Stimulated activated CD4-positive, alpha-beta T cell treated with anti-CD3 and anti-CD28 coated beads, Interleukin-1b, Interleukin-23, amount 100 ng/mL, for 4 hours (primary cell): ENCODE measurements at regions not wholly inside any gene's neighbourhood (a gene's known extent, or its start where the extent isn't known, plus 50 kb on each side); places are given as distances from the start of the nearest gene placed in this dataset.
"Not testable (repeated sequence)": the region's sequence is repeated elsewhere in the genome, so short reads cannot be mapped to it uniquely, and the experiment has no call there.

Source experiments
- DNase-seq, 2 donors: peaks; one replicate each; pipeline ENCODE4 v3.0.0-alpha.2; 2020; ENCODE audit warnings: low read depth in 2 of 2

GRCh38 chrX:45992402-45993123 is 552.7 kb downstream of the ZNF674 start:
- DNase-seq, result no peak

DNA sequence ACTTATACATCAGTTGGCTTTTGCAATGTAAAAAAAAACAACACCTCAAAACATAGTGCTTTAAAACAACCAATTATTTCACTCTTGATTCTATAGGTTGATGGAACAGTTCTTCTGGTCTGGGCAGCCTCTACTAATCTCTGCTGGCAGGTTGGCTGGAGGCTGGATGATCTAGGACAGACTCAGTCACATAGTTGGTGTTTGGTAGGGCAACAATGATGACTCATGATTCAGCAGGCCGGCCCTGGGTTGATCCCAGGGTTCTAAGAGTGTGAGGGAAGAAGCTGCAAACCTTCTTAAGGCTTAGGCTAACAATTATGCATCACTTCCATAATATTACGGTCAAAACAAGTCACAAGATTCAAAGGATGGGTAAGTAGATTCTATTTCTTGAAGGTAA is 558.2 kb downstream of the ZNF674 start:
- no peak for DNase-seq

DNA sequence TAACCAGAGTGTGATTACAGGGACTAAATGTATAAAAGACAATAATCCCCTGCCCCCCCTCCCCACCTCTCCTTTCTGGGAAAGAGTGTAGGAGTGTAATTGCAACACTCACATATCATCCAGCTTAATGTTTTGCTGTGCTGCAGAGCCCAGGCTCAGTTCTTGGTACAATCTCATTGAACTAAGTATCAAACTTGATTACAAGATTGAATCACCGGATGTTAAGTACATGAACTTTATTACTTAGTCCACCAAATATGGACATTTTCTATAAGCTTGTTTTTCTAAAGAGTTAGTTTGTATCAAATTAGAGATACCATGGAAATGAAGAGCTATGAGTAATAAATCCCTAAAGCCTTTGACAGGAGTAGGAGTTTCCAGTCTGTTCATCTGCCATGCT is 559.1 kb downstream of the ZNF674 start:
- DNase-seq, result no peak

DNA sequence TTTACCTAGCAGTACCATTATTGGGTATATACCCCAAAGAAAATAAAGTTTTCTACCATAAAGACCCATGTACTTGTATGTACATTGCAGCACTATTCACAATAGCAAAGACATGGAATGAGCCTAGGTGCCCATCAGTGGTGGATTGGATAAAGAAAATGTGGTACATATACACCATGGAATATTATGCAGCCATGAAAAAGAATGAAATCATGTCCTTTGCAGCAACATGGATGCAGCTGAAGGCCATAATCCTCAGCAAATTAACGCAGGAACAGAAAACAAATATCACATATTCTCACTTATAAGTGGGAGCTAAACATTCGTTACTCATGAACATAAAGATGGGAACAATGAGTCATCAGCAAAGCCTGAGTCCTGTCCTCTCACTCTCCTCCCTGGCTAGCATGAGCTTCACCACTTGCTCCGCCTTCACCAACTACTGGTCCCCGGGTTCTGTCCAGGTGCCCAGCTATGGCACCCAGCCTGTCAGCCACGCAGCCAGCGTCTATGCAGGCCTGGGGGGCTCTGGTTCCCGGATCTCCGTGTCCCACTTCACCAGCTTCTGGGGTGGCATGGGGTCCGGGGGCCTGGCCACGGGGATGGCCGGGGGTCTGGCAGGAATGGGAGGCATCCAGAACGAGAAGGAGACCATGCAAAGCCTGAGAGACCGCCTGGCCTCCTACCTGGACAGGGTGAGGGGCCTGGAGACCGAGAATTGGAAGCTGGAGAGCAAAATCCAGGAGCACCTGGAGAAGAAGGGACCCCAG is 562.1 kb downstream of the ZNF674 start:
- not testable (repeated sequence) for DNase-seq

GRCh38 chrX:45980726-45981125 is 564.5 kb downstream of the ZNF674 start:
- DNase-seq, result no peak

DNA sequence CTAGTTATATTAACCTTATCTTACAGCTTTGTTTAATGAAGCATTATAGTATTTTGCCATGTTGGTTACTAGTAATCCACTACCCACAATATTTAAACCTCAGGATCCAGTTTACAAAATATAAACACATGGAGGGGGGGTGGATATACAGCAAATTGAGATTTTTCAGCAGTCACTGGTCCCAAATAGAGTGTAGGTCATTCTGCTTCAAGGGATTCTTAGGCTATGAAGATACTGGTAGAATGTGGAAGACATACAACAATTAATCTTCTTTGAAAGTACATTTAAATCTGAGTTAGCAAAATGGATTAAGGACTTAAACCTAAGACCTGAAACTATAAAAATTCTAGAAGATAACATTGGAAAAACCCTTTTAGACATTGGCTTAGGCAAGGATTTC is 569.6 kb downstream of the ZNF674 start:
- DNase-seq, result no peak

GRCh38 chrX:45972636-45973035 is 572.6 kb downstream of the ZNF674 start:
- DNase-seq, result no peak

GRCh38 chrX:45959567-45959966 is 585.7 kb downstream of the ZNF674 start:
- no peak for DNase-seq

DNA sequence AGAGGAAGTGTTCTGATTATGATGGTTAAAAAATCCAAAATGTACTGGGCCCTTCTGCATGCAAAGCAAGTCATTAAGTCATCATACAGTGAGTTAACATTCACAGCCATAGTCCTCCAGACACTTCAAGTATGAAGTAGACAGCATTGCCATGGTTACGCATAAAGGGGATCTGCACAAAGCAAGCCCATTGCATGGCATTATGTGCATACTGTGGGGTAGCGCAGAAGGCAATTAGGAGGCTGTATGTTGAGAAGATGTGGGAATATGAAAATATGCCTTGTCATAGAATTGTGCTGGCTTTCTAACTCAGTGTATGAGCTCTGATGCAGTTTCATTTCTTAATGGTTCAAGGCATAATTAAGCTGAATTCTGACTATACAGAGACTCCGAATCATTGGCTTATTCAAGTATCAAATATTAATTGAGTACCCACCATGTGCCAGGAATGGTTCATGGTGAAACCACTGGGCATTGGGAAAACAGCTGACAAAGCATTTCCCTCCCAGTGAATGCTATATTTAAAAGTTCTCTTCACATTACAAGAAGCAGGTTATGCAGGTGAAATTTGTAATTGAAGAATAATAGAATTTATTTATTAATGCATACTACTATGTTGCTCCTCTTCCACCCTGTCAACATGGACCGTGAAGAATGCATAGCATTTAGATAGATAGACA is 588.9 kb downstream of the ZNF674 start:
- DNase-seq, result no peak

DNA sequence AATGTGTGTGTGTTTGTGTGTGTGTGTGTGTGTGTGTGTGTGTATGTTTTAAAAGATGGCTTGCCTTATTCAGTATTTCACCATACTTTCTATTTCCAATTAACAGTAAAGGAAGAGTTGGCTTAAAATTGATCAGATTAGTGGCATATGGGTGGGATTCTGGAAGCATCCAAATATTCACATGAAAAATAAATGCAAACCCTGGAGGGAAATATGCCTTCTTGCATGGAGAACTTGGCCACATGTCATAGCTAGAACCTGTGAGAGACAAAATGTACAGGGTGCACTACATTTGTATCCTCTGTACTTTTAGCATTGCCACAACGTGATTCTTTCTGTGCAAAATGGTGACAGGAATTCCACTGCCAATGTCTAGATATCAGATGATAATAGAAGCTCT is 589.6 kb downstream of the ZNF674 start:
- DNase-seq, result no peak

GRCh38 chrX:45954026-45954425 is 591.2 kb downstream of the ZNF674 start:
- no peak for DNase-seq

- no peak for DNase-seq
These were observed 593.2 kb downstream of the ZNF674 start for GRCh38 chrX:45952030-45952429.

- DNase-seq, result no peak
These were observed 609.8 kb downstream of the ZNF674 start for GRCh38 chrX:45935408-45935807.

- no peak for DNase-seq
These were observed 632.9 kb downstream of the ZNF674 start for GRCh38 chrX:45912316-45912715.

DNA sequence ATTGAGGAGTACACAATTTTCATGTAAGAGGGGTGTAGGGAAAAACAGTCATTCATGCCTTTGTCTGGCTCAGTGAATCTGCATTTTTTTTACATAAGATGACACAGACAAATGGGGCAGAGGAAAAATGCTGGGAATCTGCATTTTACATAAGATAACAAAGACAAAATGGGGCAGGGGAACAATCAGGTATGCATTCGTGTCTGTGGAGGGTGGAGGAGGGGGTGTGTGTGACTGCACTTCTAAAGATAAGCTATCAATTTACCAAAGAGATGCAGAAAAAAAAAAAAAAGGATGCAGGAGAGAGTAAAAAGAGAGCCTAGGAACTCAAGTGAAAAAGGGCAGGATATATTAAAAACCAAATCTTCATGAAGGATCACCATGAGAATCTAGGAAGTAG is 637.4 kb downstream of the ZNF674 start:
- no peak for DNase-seq

DNA sequence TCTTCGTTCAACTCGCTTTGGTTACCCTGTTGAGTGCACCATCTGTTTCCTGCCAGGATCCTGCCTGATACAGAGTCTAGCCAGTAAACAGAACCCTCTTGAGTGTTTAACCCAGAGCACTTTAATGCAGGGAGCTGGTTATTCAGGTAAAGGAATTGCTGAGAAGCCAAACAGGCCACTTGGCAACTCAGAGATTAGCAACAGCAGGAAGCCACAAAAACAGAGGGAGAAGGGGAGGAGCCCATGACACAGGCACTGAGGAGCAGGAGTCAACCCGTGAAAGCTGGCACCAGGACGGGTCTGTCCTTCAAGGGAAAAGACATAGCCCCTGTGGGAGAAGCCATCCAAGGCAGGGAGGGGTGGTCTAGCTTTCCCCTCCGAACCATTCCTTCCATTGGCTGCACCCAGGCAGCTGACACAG is 641.4 kb downstream of the ZNF674 start:
- DNase-seq, result no peak

DNA sequence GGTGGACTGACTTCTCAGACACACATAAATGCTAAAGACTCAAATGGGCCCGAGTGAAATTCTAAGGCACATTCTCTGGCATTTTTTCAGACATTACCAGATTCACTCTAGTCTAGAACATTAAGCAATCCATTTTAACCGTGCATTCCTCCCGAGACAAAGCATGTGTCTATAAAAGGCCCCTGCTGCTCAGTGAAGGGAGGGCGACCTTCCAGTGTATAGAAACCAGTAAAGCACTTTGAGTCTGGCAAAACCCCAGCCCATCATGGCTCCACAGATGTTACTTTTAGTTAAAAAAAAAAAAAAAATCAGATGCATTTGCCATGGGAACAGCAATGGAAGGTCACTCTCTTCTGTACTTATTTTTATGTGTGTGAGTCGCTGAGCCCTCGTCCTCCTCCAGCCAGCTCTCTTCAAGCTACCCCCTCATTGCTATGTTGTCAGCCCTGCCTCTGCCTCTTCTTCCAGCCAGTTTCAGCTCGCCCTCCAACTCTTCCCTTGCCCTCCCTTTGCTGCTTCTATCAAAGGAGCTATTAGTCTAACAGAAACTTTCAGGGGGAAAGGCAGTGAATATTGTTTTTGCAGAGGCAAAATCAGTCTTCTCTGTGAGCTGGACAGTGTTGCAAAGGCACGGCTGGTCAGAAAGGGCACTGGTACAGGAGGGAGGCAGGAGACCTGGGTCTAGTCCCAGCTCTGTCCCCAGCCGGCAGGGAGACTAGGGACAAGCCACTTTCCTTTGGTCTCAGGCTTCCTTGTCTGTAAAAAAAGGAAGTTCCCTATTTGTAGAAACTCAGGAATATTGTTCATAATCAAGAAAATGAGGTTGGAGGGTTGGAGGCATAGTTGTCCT is 644.2 kb downstream of the ZNF674 start:
- DNase-seq, result no peak

GRCh38 chrX:45894864-45895645 is 650.2 kb downstream of the ZNF674 start:
- DNase-seq, result no peak

DNA sequence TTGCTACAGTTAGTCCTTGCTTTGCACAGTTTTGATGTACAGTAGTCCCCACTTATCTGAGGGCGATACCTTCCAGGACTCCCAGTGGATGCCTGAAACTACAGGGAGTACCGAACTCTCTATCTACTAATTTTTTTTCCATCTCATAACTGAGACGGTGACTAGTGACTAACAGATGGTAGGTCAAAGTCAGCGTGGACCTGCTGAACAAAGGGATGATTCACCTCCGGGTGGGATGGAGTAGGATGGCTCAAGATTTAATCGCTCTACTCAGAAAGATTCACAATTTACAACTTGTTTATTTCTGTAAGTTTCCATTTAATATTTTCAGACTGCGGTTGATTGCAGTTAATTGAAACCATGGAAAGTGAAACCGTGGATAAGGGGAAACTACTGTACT is 655.8 kb downstream of the ZNF674 start:
- no peak for DNase-seq

DNA sequence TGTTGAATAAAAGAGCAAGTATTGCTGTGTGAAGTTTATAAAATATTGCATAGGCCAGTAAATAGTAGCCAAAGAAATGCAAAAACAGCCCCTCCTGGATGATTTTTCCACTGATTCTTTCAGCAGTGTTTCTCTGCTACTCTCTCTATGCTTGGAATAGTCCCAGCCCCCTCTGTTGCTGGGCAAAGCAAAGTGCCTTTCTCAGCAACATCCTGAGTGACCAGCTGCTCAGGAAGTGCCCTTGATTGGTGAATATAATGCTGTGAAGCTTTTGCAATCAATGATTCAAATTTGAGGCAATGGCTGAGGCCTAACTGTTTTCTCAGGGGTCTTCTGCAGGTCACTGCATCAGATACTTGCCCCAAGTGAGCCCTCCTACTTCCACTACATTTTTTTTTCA is 656.7 kb downstream of the ZNF674 start:
- DNase-seq, result no peak

GRCh38 chrX:45885931-45886330 is 659.3 kb downstream of the ZNF674 start:
- DNase-seq, result no peak
